IMR-90 (cell line): ENCODE measurements at regions not wholly inside any gene's neighbourhood (a gene's known extent, or its start where the extent isn't known, plus 50 kb on each side); places are given as distances from the start of the nearest gene placed in this dataset.
A peak's percentile ranks its signal among the peaks of the same experiment; 100 is the strongest.

Experiments used
- ATAC-seq: fragments of 200-7000 bp; cut with Tn5 transposase; 2 replicates; pipeline ENCODE4 v1.9.1; 2020; ENCODE audit warnings: low read depth, mild to moderate bottlenecking, moderate library complexity
- BruUV-seq: library from RNA; stranded (reverse); fragments of 400-500 nt; replicated peaks from 2 replicates; lab custom pipeline; 2021; lab: Mats Ljungman, UMichigan
- CTCF ChIA-PET: fragments of 300-600 bp; formaldehyde crosslinking; extraction: SDS; loops from one replicate; lab custom pipeline; 2021; ENCODE audit warnings: antibody characterized with exemption; lab: Yijun Ruan, JAX
- POLR2A ChIA-PET: fragments of 300-600 bp; sonication (Branson Sonifier 250); formaldehyde crosslinking; loops from one replicate; lab custom pipeline; 2022; ENCODE audit warnings: antibody characterized with exemption; ENCODE audit not compliant: unreplicated experiment; lab: Charles Lee
- DNase-seq: peaks from one replicate; pipeline ENCODE4 v3.0.0; 2013
- H2AFZ ChIP-seq: replicated peaks from 2 replicates; pipeline ENCODE3; 2013; ENCODE audit warnings: low read length, mild to moderate bottlenecking; ENCODE audit not compliant: poor library complexity
- H2AK5ac ChIP-seq: 2 replicates; pipeline ENCODE4 v1.6.1; 2013; ENCODE audit warnings: low read depth, low read length, inconsistent platforms
- H2AK9ac ChIP-seq: replicated peaks from 2 replicates; pipeline ENCODE3; 2013; ENCODE audit warnings: mild to moderate bottlenecking, low read depth, low read length, moderate library complexity; ENCODE audit not compliant: poor library complexity
- H2BK120ac ChIP-seq: 2 replicates; pipeline ENCODE4 v1.6.1; 2013; ENCODE audit warnings: low read depth, low read length, inconsistent platforms
- H2BK15ac ChIP-seq: 3 replicates; pipeline ENCODE4 v1.6.1; 2013; ENCODE audit warnings: low read depth, low read length, inconsistent platforms
- H2BK20ac ChIP-seq: 2 replicates; pipeline ENCODE4 v1.6.1; 2013; ENCODE audit warnings: low read depth, mild to moderate bottlenecking, inconsistent platforms, low read length, moderate library complexity
- H2BK5ac ChIP-seq: 2 replicates; pipeline ENCODE4 v1.6.1; 2013; ENCODE audit warnings: mild to moderate bottlenecking, low read depth, low read length, inconsistent platforms; ENCODE audit not compliant: poor library complexity, severe bottlenecking
- H3K14ac ChIP-seq: replicated peaks from 2 replicates; pipeline ENCODE4 v1.6.1; 2013; ENCODE audit warnings: low read depth, low read length, inconsistent platforms
- H3K18ac ChIP-seq: 2 replicates; pipeline ENCODE4 v1.6.1; 2013; ENCODE audit warnings: low read depth, low read length, control low read depth
- H3K23ac ChIP-seq: 2 replicates; pipeline ENCODE4 v1.6.1; 2013; ENCODE audit warnings: low read depth, low read length, inconsistent platforms
- H3K27ac ChIP-seq: 2 replicates; pipeline ENCODE4 v1.5.1; 2013; ENCODE audit warnings: mild to moderate bottlenecking, control low read depth, low read length; ENCODE audit not compliant: insufficient read depth
- H3K27me3 ChIP-seq: 2 replicates; pipeline ENCODE4 v1.6.1; 2013; ENCODE audit warnings: low read length; ENCODE audit not compliant: control insufficient read depth, insufficient read depth
- H3K36me3 ChIP-seq: 2 replicates; pipeline ENCODE4 v1.6.1; 2013; ENCODE audit warnings: low read length, mixed read lengths; ENCODE audit not compliant: control insufficient read depth, insufficient read depth
- H3K4ac ChIP-seq: 2 replicates; pipeline ENCODE4 v1.6.1; 2013; ENCODE audit warnings: low read depth, low read length, inconsistent platforms
- H3K4me1 ChIP-seq: 2 replicates; pipeline ENCODE4 v1.6.1; 2013; ENCODE audit warnings: low read length, mixed read lengths; ENCODE audit not compliant: control insufficient read depth, insufficient read depth
- H3K4me2 ChIP-seq: 2 replicates; pipeline ENCODE4 v1.6.1; 2013; ENCODE audit warnings: low read depth, mild to moderate bottlenecking, control low read depth, low read length, moderate library complexity
- H3K4me3 ChIP-seq: 2 replicates; pipeline ENCODE4 v1.5.1; 2013; ENCODE audit warnings: low read depth, mild to moderate bottlenecking, control low read depth, low read length, moderate library complexity; ENCODE audit not compliant: insufficient read depth
- H3K56ac ChIP-seq: 2 replicates; pipeline ENCODE4 v1.6.1; 2013; ENCODE audit warnings: low read length, inconsistent platforms; ENCODE audit not compliant: insufficient read depth; ENCODE audit errors: extremely low read depth
- H3K79me1 ChIP-seq, 2 experiments: 2 replicates each; pipeline ENCODE4 v1.6.1; 2013; ENCODE audit warnings: low read length in 2 of 2, inconsistent platforms in 1 of 2, low read depth in 1 of 2
- H3K9ac ChIP-seq: 2 replicates; pipeline ENCODE4 v1.6.1; 2013; ENCODE audit warnings: low read depth, low read length, control low read depth
- H3K9me1 ChIP-seq: 2 replicates; pipeline ENCODE4 v1.6.1; 2013; ENCODE audit warnings: low read length, inconsistent platforms; ENCODE audit not compliant: insufficient read depth
- H3K9me3 ChIP-seq: 2 replicates; pipeline ENCODE4 v1.6.1; 2013; ENCODE audit warnings: low read length; ENCODE audit not compliant: control insufficient read depth, insufficient read depth
- H4K20me1 ChIP-seq: 2 replicates; pipeline ENCODE4 v1.6.1; 2013; ENCODE audit warnings: low read length, inconsistent platforms; ENCODE audit not compliant: insufficient read depth
- H4K5ac ChIP-seq: 2 replicates; pipeline ENCODE4 v1.6.1; 2013; ENCODE audit warnings: mild to moderate bottlenecking, low read depth, low read length, control low read depth
- H4K8ac ChIP-seq, 2 experiments: 2 replicates each; pipeline ENCODE4 v1.6.1; 2013; ENCODE audit warnings: low read depth in 2 of 2, low read length in 2 of 2, control low read depth in 1 of 2, inconsistent platforms in 1 of 2
- H4K91ac ChIP-seq: 2 replicates; pipeline ENCODE4 v1.6.1; 2013; ENCODE audit warnings: low read depth, low read length, inconsistent platforms; ENCODE audit not compliant: insufficient read depth
- RCOR1 ChIP-seq: IDR thresholded peaks from 2 replicates; pipeline ENCODE4 v1.6.1; 2012; ENCODE audit warnings: mild to moderate bottlenecking, low read length, improper control_type of control experiment; ENCODE audit not compliant: insufficient replicate concordance
- WGBS, 2 experiments: methylation state at CpG; one replicate each; pipeline versions ENCODE4 v1.1.5 to v1.1.7; 2013; ENCODE audit warnings: missing lambda C conversion rate in 2 of 2; ENCODE audit not compliant: insufficient read length in 1 of 2; ENCODE audit errors: extremely low coverage in 2 of 2; 5-methylcytosine and 5-hydroxymethylcytosine counted together
- dilution Hi-C: fragments of 300-500 bp; cut with HindIII; formaldehyde crosslinking; loops from one replicate; pipeline ENCODE4 v1.14.3; 2018; ENCODE audit warnings: low sequenced_read_pairs; ENCODE audit not compliant: unreplicated experiment
- in situ Hi-C: fragments of 300-500 bp; cut with MboI; formaldehyde crosslinking; loops from 3 replicates; pipeline ENCODE4 v1.14.3; 2019; ENCODE audit warnings: low sequenced_read_pairs, inconsistent platforms, mixed read lengths
- intact Hi-C: fragments of 100-400 bp; cut with micrococcal nuclease; formaldehyde crosslinking; loops from 2 replicates; pipeline ENCODE4 v1.10.0; 2022
- TF ChIP-seq, protein P1 (sequence below): fragments of 150-350 bp; IDR thresholded peaks from 2 replicates; pipeline ENCODE4 v1.6.1; 2017; ENCODE audit warnings: mild to moderate bottlenecking, antibody characterized with exemption, low read length, low read depth

DNA sequence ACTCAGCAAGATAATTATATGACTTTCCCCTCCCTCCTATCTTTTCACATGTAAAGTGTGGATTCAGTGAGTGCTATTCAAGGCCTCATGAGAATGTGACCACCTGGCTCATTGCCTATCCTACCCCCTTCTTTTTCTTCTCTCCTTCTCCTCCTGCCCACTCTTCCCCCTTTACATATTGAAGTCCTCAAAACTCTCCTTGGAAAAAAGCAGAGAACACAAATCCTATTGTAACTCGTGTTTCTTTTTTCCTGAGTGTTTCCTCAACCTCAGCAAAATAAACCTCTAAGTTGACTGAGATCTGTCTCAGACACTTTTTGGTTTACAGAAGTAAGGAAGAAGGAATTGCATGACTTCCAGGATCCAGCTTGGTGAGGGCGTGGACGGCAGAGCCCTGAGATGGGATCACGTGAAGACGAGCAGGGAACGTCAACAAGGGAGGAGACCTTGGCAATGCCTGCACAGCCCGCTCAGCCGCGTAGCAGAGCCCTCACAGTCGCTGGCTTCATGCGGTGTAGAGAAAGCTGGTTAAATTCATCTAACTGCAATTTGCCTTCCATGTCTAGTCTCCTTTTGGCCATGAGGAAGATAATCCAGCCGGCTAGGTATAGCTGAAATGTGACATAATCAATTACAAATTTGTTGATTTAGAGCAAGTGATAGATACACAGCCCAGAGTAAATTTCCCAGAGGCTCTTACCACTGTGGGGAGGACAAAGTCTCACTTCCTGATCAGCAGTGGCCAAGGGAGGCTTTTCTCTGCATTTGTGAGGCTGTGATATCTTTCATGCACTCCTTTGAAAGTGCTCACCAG is 75.7 kb downstream of the LYZL2 start:
- Histone ChIP-seq H2BK15ac (no peak overlapping the region), H3K4me3 (no peak overlapping the region), H3K14ac (peak overlapping the region; percentile 44; the same call in 1 of the 2 replicates), H3K23ac (peak overlapping the region; percentile 60; the same call in 1 of the 2 replicates), H3K4me1 (no peaks in the 10 kb centered on the region), H2BK20ac (no peak overlapping the region), H2AK5ac (no peak overlapping the region), H3K56ac (no peak overlapping the region), H2BK120ac (no peak overlapping the region), H3K79me1 (no peaks in the 10 kb centered on the region), H3K4me2 (peak overlapping the region; percentile 67; the same call in 1 of the 2 replicates), H3K27ac (no peak overlapping the region), H3K27me3 (no peaks in the 10 kb centered on the region), H3K4ac (no peak overlapping the region), H4K5ac (no peak overlapping the region), H2BK5ac (no peak overlapping the region), H4K20me1 (no peaks in the 10 kb centered on the region), H3K36me3 (no peaks in the 10 kb centered on the region), H2AFZ (peak overlapping the region; percentile 58), H4K8ac (peak overlapping the region in 1 of 2 experiments; percentile 18; a peak in 2 of 4 replicates), H3K9ac (no peak overlapping the region), H3K9me1 (0 out of 2 replicates have a peak, but pooled peaks cover 3% of the 10 kb centered on the region), H2AK9ac (no peak overlapping the region), H3K18ac (no peak overlapping the region), H4K91ac (no peak overlapping the region), H3K9me3 (no peaks in the 10 kb centered on the region)
- DNase-seq, result peak; percentile 11
- ChIA-PET CTCF (interaction anchor here (1.0 kb wide), 1 partner anchor 37 kb away, joined by 3 read pairs; no protein-coding TSS in a partner anchor), POLR2A (no interaction called here)
- WGBS, 2 experiments, result 0% methylated on average over 2 of the region's 12 CpGs; no CpG with 5 or more reads in 1 of the 2 experiments
- BruUV-seq, result no TSS peak
- in situ Hi-C loops, result no loop called here
- dilution Hi-C loops, result no loop called here
- intact Hi-C loops, result no loop called here
- ATAC-seq, result peak; percentile 63
- no peak for TF ChIP-seq RCOR1
- TF ChIP-seq, protein P1, sequence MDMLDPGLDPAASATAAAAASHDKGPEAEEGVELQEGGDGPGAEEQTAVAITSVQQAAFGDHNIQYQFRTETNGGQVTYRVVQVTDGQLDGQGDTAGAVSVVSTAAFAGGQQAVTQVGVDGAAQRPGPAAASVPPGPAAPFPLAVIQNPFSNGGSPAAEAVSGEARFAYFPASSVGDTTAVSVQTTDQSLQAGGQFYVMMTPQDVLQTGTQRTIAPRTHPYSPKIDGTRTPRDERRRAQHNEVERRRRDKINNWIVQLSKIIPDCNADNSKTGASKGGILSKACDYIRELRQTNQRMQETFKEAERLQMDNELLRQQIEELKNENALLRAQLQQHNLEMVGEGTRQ, result peak; percentile 63; the same call in 1 of the 2 replicates
